ENCODE measurements at regions not wholly inside any gene's neighbourhood (a gene's known extent, or its start where the extent isn't known, plus 50 kb on each side); places are given as distances from the start of the nearest gene placed in this dataset.

DNA sequence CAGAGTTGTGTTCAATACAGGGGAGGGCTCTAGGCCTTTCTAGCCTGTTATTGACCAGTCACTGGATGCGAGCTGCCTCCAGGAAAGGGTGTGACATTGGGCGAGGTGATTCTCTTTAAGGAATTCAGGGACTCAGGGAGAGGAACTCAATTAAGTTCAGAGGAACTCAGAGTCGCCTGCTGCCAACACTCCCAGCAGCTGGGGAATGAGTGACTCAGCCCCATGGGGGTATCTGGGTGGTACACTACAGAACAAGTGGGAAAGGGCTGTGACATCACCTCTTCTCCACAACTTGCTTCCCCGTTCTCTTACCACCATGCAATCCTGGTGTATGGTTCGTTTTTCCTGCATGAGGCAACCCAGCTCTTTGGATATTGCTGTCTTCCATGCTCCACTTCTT is 50.4 kb upstream of the CYRIA start:
- no peak overlapping the region for H3K27ac ChIP-seq (ENCODE audit: low read depth in 2 of 2, low read length in 1 of 2)

More for the DNA sequence above, 50.4 kb upstream of the CYRIA start:
- no peak for DNase-seq
- TF ChIP-seq GATA2 (CRISPR knock-in tag; IDR thresholded peaks at IDR 0.05), result no peak
- no peak for TF ChIP-seq TEAD4 (IDR thresholded peaks at IDR 0.05; ENCODE audit: borderline replicate concordance, insufficient read depth)
- no peak for TF ChIP-seq NRF1 (IDR thresholded peaks at IDR 0.05; ENCODE audit: low read depth, low read length)
- Histone ChIP-seq H3K4me1 (ENCODE audit: control insufficient read depth in 1 of 2, insufficient read depth in 2 of 2, low read depth in 1 of 2, low read length in 1 of 2) (peaks cover 0 to 7% of the 10 kb centered on the region in 2 experiments; a peak in 2 of 4 replicates), H3K9me2 (no peaks in the 10 kb centered on the region), H3F3A (replicated peaks; ENCODE audit: insufficient read depth) (no peaks in the 10 kb centered on the region), H3K9me3 (no peaks in the 10 kb centered on the region), H3K4me3 (ENCODE audit: low read depth in 2 of 2, low read length in 1 of 2) (no peak overlapping the region), H2AFZ (ENCODE audit: low read depth) (no peak overlapping the region), H3K9ac (no peak overlapping the region), H3K79me2 (ENCODE audit: insufficient read depth) (no peaks in the 10 kb centered on the region), H3K4me2 (no peak overlapping the region), H4K20me1 (ENCODE audit: insufficient read depth) (no peaks in the 10 kb centered on the region), H3K36me3 (replicated peaks in 1 of 2; ENCODE audit: control insufficient read depth in 1 of 2, insufficient read depth in 2 of 2, low read length in 1 of 2) (no peaks in the 10 kb centered on the region), H3K27me3 (ENCODE audit: insufficient read depth) (no peaks in the 10 kb centered on the region)
- POLR2A ChIA-PET, result no interaction called here
- WGBS (ENCODE audit: low lambda C conversion rate), result 26% methylated on average over 5 of the region's 5 CpGs
- CTCF ChIA-PET, result interaction anchor here (0.6 to 1.8 kb wide), 3 partner anchors 99 to 912 kb away, joined by 3 to 6 read pairs (median 3); no protein-coding TSS in a partner anchor

Small RNAs in the stretch of these regions (small RNA-seq; reads per million reads assigned to genes)
- 0 reads per million in 7 experiments for gene RN7SKP168
